NB4 (cell line): ENCODE measurements at regions not wholly inside any gene's neighbourhood (a gene's known extent, or its start where the extent isn't known, plus 50 kb on each side); places are given as distances from the start of the nearest gene placed in this dataset.

Experiments
- MYC ChIP-seq: IDR thresholded peaks from 2 replicates; pipeline ENCODE4 v1.6.1; 2011; ENCODE audit warnings: low read depth, low read length
- TF ChIP-seq, protein P1 (sequence below): IDR thresholded peaks from one replicate; pipeline ENCODE4 v1.5.1; 2012; ENCODE audit warnings: low read depth, low read length

DNA sequence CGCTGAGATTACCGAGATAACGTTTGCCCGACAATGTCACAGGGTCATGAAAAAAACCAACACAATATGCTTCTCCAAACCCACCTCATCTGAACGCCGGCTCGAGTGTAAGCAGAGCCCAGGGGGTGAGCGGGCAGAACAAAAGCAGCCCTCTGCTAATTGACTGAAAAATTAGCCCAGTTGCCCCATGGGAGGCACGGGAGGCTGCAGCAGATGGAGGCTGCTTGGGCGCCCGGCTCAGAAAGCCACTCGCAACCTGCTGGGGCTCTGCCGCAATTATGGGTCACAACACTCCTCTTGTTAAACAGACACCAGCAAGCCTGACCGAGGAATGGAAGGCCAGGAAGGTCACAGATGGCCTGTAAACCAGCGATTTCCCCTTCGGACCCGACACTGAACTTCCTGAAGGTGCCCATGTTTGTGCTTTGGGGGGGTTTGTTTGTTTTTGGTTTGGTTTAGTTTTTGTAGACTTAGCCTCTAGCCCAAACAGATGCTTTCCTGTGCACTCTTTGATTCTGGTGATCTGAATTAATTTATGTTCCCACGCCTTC, 104.6 kb upstream of the IRX1 start:
- TF ChIP-seq, protein P1, sequence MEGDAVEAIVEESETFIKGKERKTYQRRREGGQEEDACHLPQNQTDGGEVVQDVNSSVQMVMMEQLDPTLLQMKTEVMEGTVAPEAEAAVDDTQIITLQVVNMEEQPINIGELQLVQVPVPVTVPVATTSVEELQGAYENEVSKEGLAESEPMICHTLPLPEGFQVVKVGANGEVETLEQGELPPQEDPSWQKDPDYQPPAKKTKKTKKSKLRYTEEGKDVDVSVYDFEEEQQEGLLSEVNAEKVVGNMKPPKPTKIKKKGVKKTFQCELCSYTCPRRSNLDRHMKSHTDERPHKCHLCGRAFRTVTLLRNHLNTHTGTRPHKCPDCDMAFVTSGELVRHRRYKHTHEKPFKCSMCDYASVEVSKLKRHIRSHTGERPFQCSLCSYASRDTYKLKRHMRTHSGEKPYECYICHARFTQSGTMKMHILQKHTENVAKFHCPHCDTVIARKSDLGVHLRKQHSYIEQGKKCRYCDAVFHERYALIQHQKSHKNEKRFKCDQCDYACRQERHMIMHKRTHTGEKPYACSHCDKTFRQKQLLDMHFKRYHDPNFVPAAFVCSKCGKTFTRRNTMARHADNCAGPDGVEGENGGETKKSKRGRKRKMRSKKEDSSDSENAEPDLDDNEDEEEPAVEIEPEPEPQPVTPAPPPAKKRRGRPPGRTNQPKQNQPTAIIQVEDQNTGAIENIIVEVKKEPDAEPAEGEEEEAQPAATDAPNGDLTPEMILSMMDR: no peak
- no peak for TF ChIP-seq MYC
